ENCODE measurements at regions not wholly inside any gene's neighbourhood (a gene's known extent, or its start where the extent isn't known, plus 50 kb on each side); places are given as distances from the start of the nearest gene placed in this dataset.

- DNase-seq (ENCODE audit: low read depth, low spot score), result peak; percentile 65
- dilution Hi-C loops (cut with MboI; ENCODE audit: extremely low pct_ligation_motif_present, low sequenced_read_pairs), result no loop called here
- H3K27me3 ChIP-seq (ENCODE audit: control insufficient read depth in 2 of 2, insufficient read depth in 2 of 2, low read length in 2 of 2), result no peaks in the 10 kb centered on the region
- CTCF ChIA-PET, result interaction anchor here (0.6 to 2.1 kb wide), 12 partner anchors 9 to 930 kb away, joined by 3 to 9 read pairs (median 3); partner anchors contain the start of gene ERCC6L2
- no peak overlapping the region for H3K9ac ChIP-seq (replicated peaks; ENCODE audit: extremely low read depth, insufficient read depth, low read length)
- H2AFZ ChIP-seq (ENCODE audit: low read depth, low read length), result peak overlapping the region; percentile 26
- BruUV-seq (replicated peaks), result no TSS peak
- H3K79me2 ChIP-seq (ENCODE audit: control insufficient read depth, insufficient read depth, low read length), result no peaks in the 10 kb centered on the region
- H3K4me3 ChIP-seq (replicated peaks in 1 of 3; ENCODE audit: insufficient read depth in 1 of 3, low read depth in 1 of 3, low read length in 3 of 3), result no peak overlapping the region
- peak; percentile 55 to 57 for TF ChIP-seq CTCF (IDR thresholded peaks at IDR 0.05; ENCODE audit: extremely low read depth in 1 of 2, insufficient read depth in 1 of 2, low read depth in 1 of 2, low read length in 2 of 2)
- peak; percentile 17 for TF ChIP-seq JUN (IDR thresholded peaks at IDR 0.05; ENCODE audit: borderline replicate concordance, insufficient read depth, insufficient read length, low read depth)
- TF ChIP-seq MYC (IDR thresholded peaks at IDR 0.05; ENCODE audit: low read depth, low read length), result no peak
- H3K9me3 ChIP-seq (replicated peaks; ENCODE audit: control insufficient read depth, insufficient read depth, low read length), result no peaks in the 10 kb centered on the region
- H4K20me1 ChIP-seq (replicated peaks; ENCODE audit: control insufficient read depth, extremely low read depth, insufficient read depth, low read length), result no peaks in the 10 kb centered on the region
- H3K4me1 ChIP-seq (ENCODE audit: control insufficient read depth, extremely low read depth, insufficient read depth, low read length), result peaks cover 9% of the 10 kb centered on the region
- intact Hi-C loops (cut with micrococcal nuclease), result loop anchor here (1.0 to 5.0 kb wide), 5 partner anchors 71 to 554 kb away; partner anchors contain the start of gene ERCC6L2
- H3K9me1 ChIP-seq (replicated peaks; ENCODE audit: control insufficient read depth, extremely low read depth, insufficient read depth, low read length), result no peaks in the 10 kb centered on the region
- no peak overlapping the region for H3K27ac ChIP-seq (ENCODE audit: insufficient read depth, low read depth, low read length)
- H3K36me3 ChIP-seq (ENCODE audit: control insufficient read depth in 2 of 2, extremely low read depth in 1 of 2, insufficient read depth in 2 of 2, low read length in 2 of 2), result no peaks in the 10 kb centered on the region
- POLR2A ChIA-PET, result no interaction called here
- H3K4me2 ChIP-seq (ENCODE audit: insufficient read depth, low read length), result no peak overlapping the region
- FAIRE-seq, result peak; percentile 87
Measured at GRCh38 chr9:96061293-96061987, 185.9 kb downstream of the ERCC6L2 start.

- no peak overlapping the region for H3K27ac ChIP-seq (ENCODE audit: insufficient read depth, low read depth, low read length)
- no peaks in the 10 kb centered on the region for H3K9me3 ChIP-seq (replicated peaks; ENCODE audit: control insufficient read depth, insufficient read depth, low read length)
- H3K27me3 ChIP-seq (ENCODE audit: control insufficient read depth in 2 of 2, insufficient read depth in 2 of 2, low read length in 2 of 2), result no peaks in the 10 kb centered on the region
- TF ChIP-seq MAX (IDR thresholded peaks at IDR 0.05; ENCODE audit: insufficient read depth, insufficient read length), result no peak
- TF ChIP-seq EZH2 (IDR thresholded peaks at IDR 0.05; ENCODE audit: borderline replicate concordance, low read depth, low read length, severe bottlenecking), result no peak
- TF ChIP-seq JUN (IDR thresholded peaks at IDR 0.05; ENCODE audit: borderline replicate concordance, insufficient read depth, insufficient read length, low read depth), result no peak
- no peak for TF ChIP-seq POLR2AphosphoS5 (IDR thresholded peaks at IDR 0.05; ENCODE audit: insufficient read depth, low read depth, low read length)
- no peak overlapping the region for H3K9ac ChIP-seq (replicated peaks; ENCODE audit: extremely low read depth, insufficient read depth, low read length)
- H3K4me1 ChIP-seq (ENCODE audit: control insufficient read depth, extremely low read depth, insufficient read depth, low read length), result peaks cover 9% of the 10 kb centered on the region
- H4K20me1 ChIP-seq (replicated peaks; ENCODE audit: control insufficient read depth, extremely low read depth, insufficient read depth, low read length), result no peaks in the 10 kb centered on the region
- no peak overlapping the region for H2AFZ ChIP-seq (ENCODE audit: low read depth, low read length)
- H3K4me2 ChIP-seq (ENCODE audit: insufficient read depth, low read length), result no peak overlapping the region
- H3K4me3 ChIP-seq (replicated peaks in 1 of 3; ENCODE audit: insufficient read depth in 1 of 3, low read depth in 1 of 3, low read length in 3 of 3), result no peak overlapping the region
- no TSS peak for BruUV-seq (replicated peaks)
- no peaks in the 10 kb centered on the region for H3K36me3 ChIP-seq (ENCODE audit: control insufficient read depth in 2 of 2, extremely low read depth in 1 of 2, insufficient read depth in 2 of 2, low read length in 2 of 2)
- CTCF ChIA-PET, result interaction anchor here (1.2 kb wide), 1 partner anchor 23 kb away, joined by 4 read pairs; no protein-coding TSS in a partner anchor
- DNase-seq (ENCODE audit: low read depth, low spot score) (no peak), FAIRE-seq (no peak)
- intact Hi-C loops (cut with micrococcal nuclease) (no loop called here), dilution Hi-C loops (cut with MboI; ENCODE audit: extremely low pct_ligation_motif_present, low sequenced_read_pairs) (no loop called here)
- no peaks in the 10 kb centered on the region for H3K79me2 ChIP-seq (ENCODE audit: control insufficient read depth, insufficient read depth, low read length)
- H3K9me1 ChIP-seq (replicated peaks; ENCODE audit: control insufficient read depth, extremely low read depth, insufficient read depth, low read length), result no peaks in the 10 kb centered on the region
- POLR2A ChIA-PET, result no interaction called here
Measured at GRCh38 chr9:96058218-96058617, 182.7 kb downstream of the ERCC6L2 start.

Data from endothelial cell of umbilical vein (primary cell).